Keratinocyte (primary cell): ENCODE measurements at regions not wholly inside any gene's neighbourhood (a gene's known extent, or its start where the extent isn't known, plus 50 kb on each side); places are given as distances from the start of the nearest gene placed in this dataset.

Source experiments
- CTCF ChIP-seq, 3 experiments: IDR thresholded peaks in 1 of 3; conservative IDR thresholded peaks in 1 of 3; optimal IDR thresholded peaks in 1 of 3; 2 replicates in 2 of 3; 3 replicates in 1 of 3; pipeline versions ENCODE3 to v1.5.1; 2011; ENCODE audit warnings: low read length in 3 of 3, mild to moderate bottlenecking in 3 of 3, moderate library complexity in 2 of 3, control low read depth in 1 of 3, inconsistent platforms in 1 of 3; ENCODE audit not compliant: insufficient read depth in 2 of 3; ENCODE audit errors: extremely low read depth in 1 of 3
- EZH2 ChIP-seq: IDR thresholded peaks from one replicate; pipeline ENCODE4 v1.6.1; 2012; ENCODE audit warnings: inconsistent platforms, mild to moderate bottlenecking, low read length, moderate library complexity

- no peak for TF ChIP-seq EZH2
- no peak for TF ChIP-seq CTCF (optimal IDR thresholded peaks at IDR 0.05 in 1 of 3, IDR thresholded peaks at IDR 0.05 in 1 of 3, conservative IDR thresholded peaks at IDR 0.05 in 1 of 3; ENCODE audit: extremely low read depth in 1 of 3, insufficient read depth in 2 of 3, low read length in 3 of 3)
These were observed 461.6 kb downstream of the RASEF start for GRCh38 chr9:82601293-82601771.
